SK-N-SH (cell line): ENCODE measurements at regions not wholly inside any gene's neighbourhood (a gene's known extent, or its start where the extent isn't known, plus 50 kb on each side); places are given as distances from the start of the nearest gene placed in this dataset.

Experiments
- CTCF ChIA-PET: fragments of 300-600, 350-600 bp; formaldehyde crosslinking; extraction: SDS; loops from one replicate; lab custom pipeline; 2021; lab: Yijun Ruan, JAX
- POLR2A ChIA-PET: fragments of 350-600 bp; sonication (Branson Sonifier 250); formaldehyde crosslinking; extraction: SDS; loops from one replicate; lab custom pipeline; 2020; ENCODE audit warnings: antibody characterized with exemption, inconsistent platforms; lab: Yijun Ruan, JAX
- DNase-seq: peaks from one replicate; pipeline ENCODE4 v3.0.0; 2012
- H2AFZ ChIP-seq: fragments of 200-600 bp; sonication (generic); 2 replicates; pipeline ENCODE4 v1.8.1; 2016; ENCODE audit warnings: antibody characterized with exemption, mild to moderate bottlenecking, low read depth
- H3F3A ChIP-seq: fragments of 200-600 bp; sonication (generic); replicated peaks from 2 replicates; pipeline ENCODE3; 2016; ENCODE audit warnings: antibody characterized with exemption, mild to moderate bottlenecking; ENCODE audit not compliant: insufficient read depth
- H3K27ac ChIP-seq, 2 experiments: fragments of 200-500 bp in 1 of 2; fragments of 200-600 bp in 1 of 2; sonication (Bioruptor generic) in 1 of 2; sonication (generic), shearing (Covaris generic) in 1 of 2; 2 replicates each; pipeline versions ENCODE4 v1.5.1 to v1.6.1; 2014 to 2016; ENCODE audit warnings: low read depth in 2 of 2, inconsistent platforms in 1 of 2, low read length in 1 of 2, mild to moderate bottlenecking in 1 of 2, mixed read lengths in 1 of 2
- H3K27me3 ChIP-seq: fragments of 200-600 bp; sonication (generic), shearing (Covaris generic); 2 replicates; pipeline ENCODE4 v1.6.1; 2016; ENCODE audit warnings: mixed run types; ENCODE audit not compliant: insufficient read depth
- H3K36me3 ChIP-seq, 2 experiments: fragments of 200-500 bp in 1 of 2; fragments of 200-600 bp in 1 of 2; sonication (Bioruptor generic) in 1 of 2; sonication (generic) in 1 of 2; replicated peaks in 1 of 2; 2 replicates each; pipeline versions ENCODE3 to v1.5.1; 2014 to 2016; ENCODE audit warnings: low read length in 1 of 2, mild to moderate bottlenecking in 1 of 2; ENCODE audit not compliant: insufficient read depth in 2 of 2, control insufficient read depth in 1 of 2
- H3K4me1 ChIP-seq, 2 experiments: fragments of 200-500 bp in 1 of 2; fragments of 200-600 bp in 1 of 2; sonication (Bioruptor generic) in 1 of 2; sonication (generic), shearing (Covaris generic) in 1 of 2; 2 replicates each; pipeline versions ENCODE4 v1.5.1 to v1.6.1; 2014 to 2016; ENCODE audit warnings: low read depth in 1 of 2, low read length in 1 of 2, mixed run types in 1 of 2; ENCODE audit not compliant: insufficient read depth in 2 of 2, control insufficient read depth in 1 of 2
- H3K4me2 ChIP-seq: fragments of 200-600 bp; sonication (generic), shearing (Covaris generic); 2 replicates; pipeline ENCODE4 v1.6.1; 2017; ENCODE audit warnings: mixed run types
- H3K4me3 ChIP-seq, 2 experiments: fragments of 200-500 bp in 1 of 2; fragments of 200-600 bp in 1 of 2; sonication (Bioruptor generic) in 1 of 2; sonication (generic), shearing (Covaris generic) in 1 of 2; 2 replicates each; pipeline versions ENCODE4 v1.5.1 to v1.8.1; 2014 to 2016; ENCODE audit warnings: low read depth in 2 of 2, inconsistent platforms in 1 of 2, low read length in 1 of 2, mild to moderate bottlenecking in 1 of 2, mixed read lengths in 1 of 2, moderate library complexity in 1 of 2
- H3K79me2 ChIP-seq: fragments of 200-600 bp; sonication (generic); 2 replicates; pipeline ENCODE4 v1.8.1; 2017; ENCODE audit warnings: mild to moderate bottlenecking; ENCODE audit not compliant: insufficient read depth
- H3K9ac ChIP-seq: fragments of 200-600 bp; sonication (generic); 2 replicates; pipeline ENCODE4 v1.6.1; 2017; ENCODE audit warnings: mixed run types
- H3K9me2 ChIP-seq: fragments of 200-600 bp; sonication (generic); 2 replicates; pipeline ENCODE4 v1.6.1; 2017; ENCODE audit warnings: mixed run types
- H3K9me3 ChIP-seq: fragments of 200-600 bp; sonication (generic); 2 replicates; pipeline ENCODE4 v1.6.1; 2017; ENCODE audit warnings: mixed run types, mild to moderate bottlenecking, moderate library complexity
- H4K20me1 ChIP-seq: fragments of 200-600 bp; sonication (generic); 2 replicates; pipeline ENCODE4 v1.6.1; 2017; ENCODE audit warnings: mild to moderate bottlenecking, mixed run types; ENCODE audit not compliant: insufficient read depth
- CTCF ChIP-seq: fragments of 200-600 bp; sonication (generic); IDR thresholded peaks from 2 replicates; pipeline ENCODE4 v1.6.1; 2017; ENCODE audit warnings: antibody characterized with exemption, mild to moderate bottlenecking, moderate library complexity
- EZH2phosphoT487 ChIP-seq: fragments of 200-600 bp; sonication (generic); IDR thresholded peaks from 2 replicates; pipeline ENCODE4 v1.6.1; 2017; ENCODE audit warnings: low read depth, mixed run types, mild to moderate bottlenecking, antibody characterized with exemption, moderate library complexity, borderline replicate concordance
- GABPA ChIP-seq: IDR thresholded peaks from 2 replicates; pipeline ENCODE4 v1.4.0; 2012; ENCODE audit warnings: low read depth, mild to moderate bottlenecking
- MAX ChIP-seq: IDR thresholded peaks from 2 replicates; pipeline ENCODE4 v1.4.0; 2012; ENCODE audit warnings: low read depth
- NFIC ChIP-seq: IDR thresholded peaks from 2 replicates; pipeline ENCODE4 v1.4.0; 2012; ENCODE audit warnings: borderline replicate concordance
- POLR2AphosphoS5 ChIP-seq: IDR thresholded peaks from 2 replicates; pipeline ENCODE4 v1.6.1; 2012; ENCODE audit warnings: low read depth, low read length
- RFX5 ChIP-seq: IDR thresholded peaks from 2 replicates; pipeline ENCODE4 v1.6.1; 2012; ENCODE audit warnings: mild to moderate bottlenecking, improper control_type of control experiment, low read length
- RXRA ChIP-seq: IDR thresholded peaks from 2 replicates; pipeline ENCODE4 v1.4.0; 2012; ENCODE audit warnings: low read depth, mild to moderate bottlenecking, borderline replicate concordance
- TAF1 ChIP-seq: IDR thresholded peaks from 2 replicates; pipeline ENCODE4 v1.6.1; 2012; ENCODE audit warnings: low read depth, mild to moderate bottlenecking, low read length, moderate library complexity, borderline replicate concordance
- YY1 ChIP-seq: IDR thresholded peaks from 2 replicates; pipeline ENCODE4 v1.4.0; 2012; ENCODE audit warnings: low read depth, mild to moderate bottlenecking
- ZBTB33 ChIP-seq: IDR thresholded peaks from 2 replicates; pipeline ENCODE4 v1.4.0; 2012; ENCODE audit warnings: low read depth, borderline replicate concordance
- WGBS: methylation state at CpG from one replicate; pipeline ENCODE4 v1.1.6; 2017; ENCODE audit warnings: low lambda C conversion rate; 5-methylcytosine and 5-hydroxymethylcytosine counted together
- TF ChIP-seq, protein P1 (sequence below): IDR thresholded peaks from 2 replicates; pipeline ENCODE4 v1.6.1; 2012; ENCODE audit warnings: mild to moderate bottlenecking, low read depth, low read length, moderate library complexity
- TF ChIP-seq, protein P2 (sequence below): fragments of 150-350 bp; IDR thresholded peaks from 2 replicates; pipeline ENCODE4 v1.6.1; 2017; ENCODE audit warnings: antibody characterized with exemption, low read length, low read depth, borderline replicate concordance
- TF ChIP-seq, protein P3 (sequence below): IDR thresholded peaks from 2 replicates; pipeline ENCODE4 v1.4.0; 2012; ENCODE audit warnings: low read depth, borderline replicate concordance

- TF ChIP-seq, protein P1, sequence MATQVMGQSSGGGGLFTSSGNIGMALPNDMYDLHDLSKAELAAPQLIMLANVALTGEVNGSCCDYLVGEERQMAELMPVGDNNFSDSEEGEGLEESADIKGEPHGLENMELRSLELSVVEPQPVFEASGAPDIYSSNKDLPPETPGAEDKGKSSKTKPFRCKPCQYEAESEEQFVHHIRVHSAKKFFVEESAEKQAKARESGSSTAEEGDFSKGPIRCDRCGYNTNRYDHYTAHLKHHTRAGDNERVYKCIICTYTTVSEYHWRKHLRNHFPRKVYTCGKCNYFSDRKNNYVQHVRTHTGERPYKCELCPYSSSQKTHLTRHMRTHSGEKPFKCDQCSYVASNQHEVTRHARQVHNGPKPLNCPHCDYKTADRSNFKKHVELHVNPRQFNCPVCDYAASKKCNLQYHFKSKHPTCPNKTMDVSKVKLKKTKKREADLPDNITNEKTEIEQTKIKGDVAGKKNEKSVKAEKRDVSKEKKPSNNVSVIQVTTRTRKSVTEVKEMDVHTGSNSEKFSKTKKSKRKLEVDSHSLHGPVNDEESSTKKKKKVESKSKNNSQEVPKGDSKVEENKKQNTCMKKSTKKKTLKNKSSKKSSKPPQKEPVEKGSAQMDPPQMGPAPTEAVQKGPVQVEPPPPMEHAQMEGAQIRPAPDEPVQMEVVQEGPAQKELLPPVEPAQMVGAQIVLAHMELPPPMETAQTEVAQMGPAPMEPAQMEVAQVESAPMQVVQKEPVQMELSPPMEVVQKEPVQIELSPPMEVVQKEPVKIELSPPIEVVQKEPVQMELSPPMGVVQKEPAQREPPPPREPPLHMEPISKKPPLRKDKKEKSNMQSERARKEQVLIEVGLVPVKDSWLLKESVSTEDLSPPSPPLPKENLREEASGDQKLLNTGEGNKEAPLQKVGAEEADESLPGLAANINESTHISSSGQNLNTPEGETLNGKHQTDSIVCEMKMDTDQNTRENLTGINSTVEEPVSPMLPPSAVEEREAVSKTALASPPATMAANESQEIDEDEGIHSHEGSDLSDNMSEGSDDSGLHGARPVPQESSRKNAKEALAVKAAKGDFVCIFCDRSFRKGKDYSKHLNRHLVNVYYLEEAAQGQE: no peak
- TF ChIP-seq, protein P2, sequence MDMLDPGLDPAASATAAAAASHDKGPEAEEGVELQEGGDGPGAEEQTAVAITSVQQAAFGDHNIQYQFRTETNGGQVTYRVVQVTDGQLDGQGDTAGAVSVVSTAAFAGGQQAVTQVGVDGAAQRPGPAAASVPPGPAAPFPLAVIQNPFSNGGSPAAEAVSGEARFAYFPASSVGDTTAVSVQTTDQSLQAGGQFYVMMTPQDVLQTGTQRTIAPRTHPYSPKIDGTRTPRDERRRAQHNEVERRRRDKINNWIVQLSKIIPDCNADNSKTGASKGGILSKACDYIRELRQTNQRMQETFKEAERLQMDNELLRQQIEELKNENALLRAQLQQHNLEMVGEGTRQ: no peak
- TF ChIP-seq RXRA (no peak), NFIC (no peak), EZH2phosphoT487 (no peak), MAX (no peak)
These were observed 372.0 kb downstream of the CDH9 start (continued) for GRCh38 chr5:26666371-26666770.

DNA sequence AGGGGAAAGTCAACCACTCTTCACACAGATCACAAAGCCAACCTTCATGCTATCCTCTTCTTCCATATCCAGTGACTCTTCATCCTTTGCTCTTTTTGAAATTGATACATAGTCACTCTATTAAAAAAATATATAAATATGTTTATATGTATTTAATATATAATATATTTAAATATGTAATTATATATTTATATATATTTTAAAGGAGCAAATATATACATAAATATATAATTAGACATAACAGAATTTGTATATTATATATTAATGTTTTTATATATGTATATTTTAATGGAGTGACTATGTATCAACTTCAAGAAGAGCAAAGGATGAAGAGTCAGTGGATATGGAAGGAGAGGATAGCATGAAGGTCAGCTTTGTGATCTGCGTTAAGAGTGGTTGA is 374.9 kb downstream of the CDH9 start:
- Histone ChIP-seq H3F3A (no peaks in the 10 kb centered on the region), H3K4me3 (no peak overlapping the region), H3K4me2 (no peak overlapping the region), H4K20me1 (no peaks in the 10 kb centered on the region), H3K27me3 (no peaks in the 10 kb centered on the region), H3K4me1 (no peaks in the 10 kb centered on the region), H3K79me2 (no peaks in the 10 kb centered on the region), H3K9me2 (no peaks in the 10 kb centered on the region), H3K9me3 (no peaks in the 10 kb centered on the region; the same call in 1 of the 2 replicates), H2AFZ (no peak overlapping the region), H3K36me3 (no peaks in the 10 kb centered on the region), H3K27ac (no peak overlapping the region), H3K9ac (no peak overlapping the region)
- 60% methylated on average over 1 of the region's 1 CpG for WGBS
- POLR2A ChIA-PET: no interaction called here
- CTCF ChIA-PET: no interaction called here
- DNase-seq: no peak
- TF ChIP-seq GABPA (no peak), YY1 (no peak), CTCF (no peak), ZBTB33 (no peak), RFX5 (no peak), NFIC (no peak), MAX (no peak), POLR2AphosphoS5 (no peak), TAF1 (no peak)
- TF ChIP-seq, protein P3, sequence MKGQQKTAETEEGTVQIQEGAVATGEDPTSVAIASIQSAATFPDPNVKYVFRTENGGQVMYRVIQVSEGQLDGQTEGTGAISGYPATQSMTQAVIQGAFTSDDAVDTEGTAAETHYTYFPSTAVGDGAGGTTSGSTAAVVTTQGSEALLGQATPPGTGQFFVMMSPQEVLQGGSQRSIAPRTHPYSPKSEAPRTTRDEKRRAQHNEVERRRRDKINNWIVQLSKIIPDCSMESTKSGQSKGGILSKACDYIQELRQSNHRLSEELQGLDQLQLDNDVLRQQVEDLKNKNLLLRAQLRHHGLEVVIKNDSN: no peak
